SK-MEL-5 (cell line): ENCODE measurements at regions not wholly inside any gene's neighbourhood (a gene's known extent, or its start where the extent isn't known, plus 50 kb on each side); places are given as distances from the start of the nearest gene placed in this dataset.

Experiments
- DNase-seq: peaks from one replicate; pipeline ENCODE4 v3.0.0-alpha.2; 2016; ENCODE audit warnings: low read depth, low spot score
- in situ Hi-C: cut with HindIII; loops from 2 replicates; pipeline ENCODE4 v1.10.0; 2016; ENCODE audit warnings: low sequenced_read_pairs, high pct_unique_total_duplicates, low pct_unique_long_range_greater_than_20kb

- in situ Hi-C loops = no loop called here
- no peak for DNase-seq
Observed at GRCh38 chr21:24868117-24868516, 739.2 kb downstream of the MRPL39 start.

GRCh38 chr21:24861471-24861870 is 745.8 kb downstream of the MRPL39 start:
- in situ Hi-C loops = no loop called here
- DNase-seq = no peak

GRCh38 chr21:24856326-24856725 is 751.0 kb downstream of the MRPL39 start:
- in situ Hi-C loops = no loop called here
- DNase-seq = no peak

GRCh38 chr21:24852610-24853195 is 754.6 kb downstream of the MRPL39 start:
- in situ Hi-C loops = no loop called here
- DNase-seq = no peak

GRCh38 chr21:24850121-24850520 is 757.2 kb downstream of the MRPL39 start:
- in situ Hi-C loops = no loop called here
- no peak for DNase-seq

GRCh38 chr21:24844671-24845070 is 762.6 kb downstream of the MRPL39 start:
- DNase-seq = no peak
- in situ Hi-C loops = no loop called here

GRCh38 chr21:24840287-24840686 is 767.0 kb downstream of the MRPL39 start:
- in situ Hi-C loops = no loop called here
- DNase-seq = no peak

GRCh38 chr21:24832961-24833360 is 774.3 kb downstream of the MRPL39 start:
- in situ Hi-C loops = no loop called here
- DNase-seq = no peak

- in situ Hi-C loops = no loop called here
- no peak for DNase-seq
Observed at GRCh38 chr21:24829397-24829796, 777.9 kb downstream of the MRPL39 start.

GRCh38 chr21:24826822-24827221 is 780.5 kb downstream of the MRPL39 start:
- no peak for DNase-seq
- in situ Hi-C loops = no loop called here

GRCh38 chr21:24825348-24825747 is 781.9 kb downstream of the MRPL39 start:
- no peak for DNase-seq
- in situ Hi-C loops = no loop called here

GRCh38 chr21:24824209-24824608 is 783.1 kb downstream of the MRPL39 start:
- DNase-seq = no peak
- in situ Hi-C loops = no loop called here

GRCh38 chr21:24823247-24823646 is 784.0 kb downstream of the MRPL39 start:
- DNase-seq = no peak
- in situ Hi-C loops = no loop called here

- no peak for DNase-seq
- in situ Hi-C loops = no loop called here
Observed at GRCh38 chr21:24785033-24785432, 822.2 kb downstream of the MRPL39 start.

GRCh38 chr21:24781146-24781545 is 826.1 kb downstream of the MRPL39 start:
- in situ Hi-C loops = no loop called here

GRCh38 chr21:24759348-24760075 is 847.8 kb downstream of the MRPL39 start:
- in situ Hi-C loops = no loop called here

More at GRCh38 chr21:24781146-24781545, 826.1 kb downstream of the MRPL39 start:
- no peak for DNase-seq

GRCh38 chr21:24738063-24738462 is 869.2 kb downstream of the MRPL39 start:
- in situ Hi-C loops = no loop called here
- no peak for DNase-seq

More at GRCh38 chr21:24759348-24760075, 847.8 kb downstream of the MRPL39 start:
- DNase-seq = peak; percentile 29

GRCh38 chr21:24737296-24737850 is 869.9 kb downstream of the MRPL39 start:
- no peak for DNase-seq
- in situ Hi-C loops = no loop called here

- DNase-seq = no peak
- in situ Hi-C loops = no loop called here
Observed at GRCh38 chr21:24730661-24731060, 876.6 kb downstream of the MRPL39 start.
